DND-41 (cell line): ENCODE measurements at regions not wholly inside any gene's neighbourhood (a gene's known extent, or its start where the extent isn't known, plus 50 kb on each side); places are given as distances from the start of the nearest gene placed in this dataset.

ENCODE experiments used
- ATAC-seq: fragments of 200-7000 bp; cut with Tn5 transposase; 3 replicates; pipeline ENCODE4 v1.9.1; 2021; ENCODE audit warnings: low read depth; ENCODE audit not compliant: insufficient read depth
- DNase-seq: peaks from one replicate; pipeline ENCODE4 v3.0.0-alpha.2; 2020
- H2AFZ ChIP-seq: 2 replicates; pipeline ENCODE4 v1.6.0; 2012; ENCODE audit warnings: low read depth, low read length
- H3K27ac ChIP-seq: 2 replicates; pipeline ENCODE4 v1.5.1; 2012; ENCODE audit warnings: low read length, inconsistent platforms
- H3K27me3 ChIP-seq: fragments of 200-600 bp; sonication (generic); 2 replicates; pipeline ENCODE4 v1.6.0; 2012; ENCODE audit warnings: low read length, mild to moderate bottlenecking, inconsistent platforms; ENCODE audit not compliant: insufficient read depth, poor library complexity
- H3K36me3 ChIP-seq: 2 replicates; pipeline ENCODE4 v1.5.1; 2012; ENCODE audit warnings: low read length, inconsistent platforms; ENCODE audit not compliant: insufficient read depth
- H3K4me1 ChIP-seq: 2 replicates; pipeline ENCODE4 v1.5.1; 2012; ENCODE audit warnings: mild to moderate bottlenecking, low read length; ENCODE audit not compliant: insufficient read depth
- H3K4me2 ChIP-seq: 2 replicates; pipeline ENCODE4 v1.6.0; 2012; ENCODE audit warnings: mild to moderate bottlenecking, moderate library complexity, low read length, inconsistent platforms; ENCODE audit not compliant: insufficient read depth
- H3K4me3 ChIP-seq, 2 experiments: fragments of 200-600 bp in 1 of 2; shearing (Covaris generic) in 1 of 2; 2 replicates each; pipeline ENCODE4 v1.5.1; 2012 to 2016; ENCODE audit warnings: inconsistent platforms in 2 of 2, low read length in 2 of 2, mild to moderate bottlenecking in 2 of 2, low read depth in 1 of 2, moderate library complexity in 1 of 2
- H3K79me2 ChIP-seq: 2 replicates; pipeline ENCODE4 v1.6.0; 2012; ENCODE audit warnings: low read length, inconsistent platforms; ENCODE audit not compliant: insufficient read depth
- H3K9ac ChIP-seq: 2 replicates; pipeline ENCODE4 v1.6.0; 2012; ENCODE audit warnings: low read depth, mild to moderate bottlenecking, inconsistent platforms, low read length, moderate library complexity
- H3K9me3 ChIP-seq: 2 replicates; pipeline ENCODE4 v1.5.1; 2012; ENCODE audit warnings: low read length, moderate library complexity, mild to moderate bottlenecking, inconsistent platforms; ENCODE audit not compliant: insufficient read depth, severe bottlenecking
- H4K20me1 ChIP-seq: 2 replicates; pipeline ENCODE4 v1.6.0; 2012; ENCODE audit warnings: low read length; ENCODE audit not compliant: insufficient read depth
- CTCF ChIP-seq: IDR thresholded peaks from 2 replicates; pipeline ENCODE4 v1.5.1; 2012; ENCODE audit warnings: borderline replicate concordance, low read length, moderate library complexity, mild to moderate bottlenecking; ENCODE audit not compliant: poor library complexity, severe bottlenecking; ENCODE audit errors: extremely low read depth
- EZH2 ChIP-seq: IDR thresholded peaks from 3 replicates; pipeline ENCODE4 v1.6.1; 2012; ENCODE audit warnings: borderline replicate concordance, low read depth, mild to moderate bottlenecking, moderate library complexity, low read length, inconsistent platforms; ENCODE audit not compliant: severe bottlenecking

GRCh38 chr17:77716289-77716926 lies 242.1 kb upstream of the TNRC6C start:
- no peaks in the 10 kb centered on the region for H3K79me2 ChIP-seq
- H3K36me3 ChIP-seq: no peaks in the 10 kb centered on the region
- H2AFZ ChIP-seq: no peak overlapping the region
- no peak overlapping the region for H3K9ac ChIP-seq
- DNase-seq (no peak), ATAC-seq (no peak)
- TF ChIP-seq CTCF (no peak), EZH2 (no peak)
- no peaks in the 10 kb centered on the region for H3K4me1 ChIP-seq
- peaks cover 16% of the 10 kb centered on the region for H3K9me3 ChIP-seq
- no peak overlapping the region for H3K4me2 ChIP-seq
- H3K27ac ChIP-seq: no peak overlapping the region
- H3K4me3 ChIP-seq: no peak overlapping the region
- no peaks in the 10 kb centered on the region; the same call in 1 of the 2 replicates for H4K20me1 ChIP-seq
- no peaks in the 10 kb centered on the region for H3K27me3 ChIP-seq

- no peaks in the 10 kb centered on the region; the same call in 1 of the 2 replicates for H4K20me1 ChIP-seq
- no peaks in the 10 kb centered on the region for H3K79me2 ChIP-seq
- no peak overlapping the region for H3K9ac ChIP-seq
- H3K36me3 ChIP-seq: no peaks in the 10 kb centered on the region
- DNase-seq (no peak), ATAC-seq (no peak)
- no peaks in the 10 kb centered on the region for H3K27me3 ChIP-seq
- H3K9me3 ChIP-seq: peaks cover 16% of the 10 kb centered on the region
- no peak overlapping the region for H2AFZ ChIP-seq
- TF ChIP-seq EZH2 (no peak), CTCF (no peak)
- no peak overlapping the region for H3K4me3 ChIP-seq
- H3K4me2 ChIP-seq: no peak overlapping the region
- H3K27ac ChIP-seq: no peak overlapping the region
- no peaks in the 10 kb centered on the region for H3K4me1 ChIP-seq
Measured at GRCh38 chr17:77717941-77718668, 240.4 kb upstream of the TNRC6C start.

GRCh38 chr17:77718669-77718961 lies 239.9 kb upstream of the TNRC6C start:
- Histone ChIP-seq H3K36me3 (no peaks in the 10 kb centered on the region), H3K79me2 (no peaks in the 10 kb centered on the region), H3K9me3 (peaks cover 16% of the 10 kb centered on the region), H3K9ac (no peak overlapping the region), H3K4me2 (no peak overlapping the region), H4K20me1 (no peaks in the 10 kb centered on the region; the same call in 1 of the 2 replicates), H3K4me1 (no peaks in the 10 kb centered on the region), H3K4me3 (no peak overlapping the region), H3K27ac (no peak overlapping the region), H2AFZ (no peak overlapping the region), H3K27me3 (no peaks in the 10 kb centered on the region)
- ATAC-seq: no peak
- no peak for TF ChIP-seq CTCF
- TF ChIP-seq EZH2: no peak
- DNase-seq: no peak
